ENCODE measurements at regions not wholly inside any gene's neighbourhood (a gene's known extent, or its start where the extent isn't known, plus 50 kb on each side); places are given as distances from the start of the nearest gene placed in this dataset.

- H3K27ac ChIP-seq (ENCODE audit: low read depth) = no peak overlapping the region
- peaks cover 11% of the 10 kb centered on the region; the same call in 1 of the 2 replicates for H3K4me1 ChIP-seq (ENCODE audit: insufficient read depth)
- H3K36me3 ChIP-seq (ENCODE audit: insufficient read depth) = no peaks in the 10 kb centered on the region
- ATAC-seq = no peak
- peaks cover 2% of the 10 kb centered on the region for H3K27me3 Mint-ChIP-seq (ENCODE audit: insufficient read depth, low read depth, poor library complexity)
- no peak for TF ChIP-seq POLR2AphosphoS5 (IDR thresholded peaks at IDR 0.05; ENCODE audit: low read depth)
- TF ChIP-seq JUNB (IDR thresholded peaks at IDR 0.05; ENCODE audit: unreplicated experiment) = no peak
- no peak for TF ChIP-seq EZH2phosphoT487 (IDR thresholded peaks at IDR 0.05; ENCODE audit: unreplicated experiment)
- no peak for TF ChIP-seq ZNF114 (CRISPR knock-in tag; IDR thresholded peaks at IDR 0.05)
- no peak for TF ChIP-seq EZH2 (IDR thresholded peaks at IDR 0.05; ENCODE audit: low read depth, unreplicated experiment)
- no peak for TF ChIP-seq ZNF462 (CRISPR knock-in tag; IDR thresholded peaks at IDR 0.05)
- no peak for TF ChIP-seq REST (IDR thresholded peaks at IDR 0.05; ENCODE audit: unreplicated experiment)
- no peak for TF ChIP-seq CREB1 (CRISPR knock-in tag; IDR thresholded peaks at IDR 0.05; ENCODE audit: low read depth)
- no peak for TF ChIP-seq CTCF (conservative IDR thresholded peaks at IDR 0.05; ENCODE audit: low read depth in 2 of 2)
- no peak for TF ChIP-seq ETS1 (IDR thresholded peaks at IDR 0.05)
- TF ChIP-seq STAT1 (IDR thresholded peaks at IDR 0.05; ENCODE audit: unreplicated experiment) = no peak
- no peaks in the 10 kb centered on the region for H3K27me3 ChIP-seq (ENCODE audit: insufficient read depth)
- no peak overlapping the region for H3K4me2 ChIP-seq
- H4K20me1 ChIP-seq (replicated peaks; ENCODE audit: insufficient read depth) = no peaks in the 10 kb centered on the region
- H3K9me3 Mint-ChIP-seq = no peaks in the 10 kb centered on the region
- no peaks in the 10 kb centered on the region for H3K79me2 ChIP-seq (replicated peaks; ENCODE audit: insufficient read depth)
- no peaks in the 10 kb centered on the region for H3K36me3 Mint-ChIP-seq (ENCODE audit: low read depth)
- H3F3A ChIP-seq (replicated peaks; ENCODE audit: low read depth) = no peaks in the 10 kb centered on the region
- no peak overlapping the region for H3K4me3 Mint-ChIP-seq
- H2AFZ ChIP-seq = peak overlapping the region; percentile 14; the same call in 1 of the 2 replicates
- H3K27ac Mint-ChIP-seq = peak overlapping the region; percentile 33; the same call in 1 of the 2 replicates
- DNase-seq (ENCODE audit: low spot score) = no peak
- H3K9me2 ChIP-seq (ENCODE audit: insufficient read depth) = no peaks in the 10 kb centered on the region
- H3K4me1 Mint-ChIP-seq = peaks cover 9% of the 10 kb centered on the region; the same call in 2 of the 3 replicates
- no peak overlapping the region for H3K4me3 ChIP-seq
Measured at GRCh38 chr14:84323978-84324377, 1206.0 kb upstream of the FLRT2 start.

All from GM23338 (cell line).